Tibial artery (tissue), 4 donors: ENCODE measurements at regions not wholly inside any gene's neighbourhood (a gene's known extent, or its start where the extent isn't known, plus 50 kb on each side); places are given as distances from the start of the nearest gene placed in this dataset.
A peak's percentile ranks its signal among the peaks of the same experiment; 100 is the strongest.

Source experiments
- DNase-seq, 2 donors: peaks; one replicate each; pipeline ENCODE4 v3.0.0-alpha.2; 2019
- H3K27ac ChIP-seq, 2 donors: fragments of 200-600 bp; sonication (generic) in 1 of 2; 1 replicate in 1 of 2; 2 replicates in 1 of 2; pipeline ENCODE4 v1.5.1; 2018 to 2019; ENCODE audit warnings: mild to moderate bottlenecking in 1 of 2
- H3K27me3 ChIP-seq, 2 donors: fragments of 200-600 bp; sonication (generic) in 1 of 2; one replicate each; pipeline versions ENCODE4 v1.5.1 to v1.6.0; 2016 to 2019
- H3K36me3 ChIP-seq, 3 donors: fragments of 200-600 bp; sonication (generic) in 2 of 3; one replicate each; pipeline ENCODE4 v1.5.1; 2016 to 2019; ENCODE audit warnings: mild to moderate bottlenecking in 2 of 3
- H3K4me1 ChIP-seq, 4 donors: fragments of 200-600 bp; sonication (generic) in 2 of 4; 1 replicate in 3 of 4; 2 replicates in 1 of 4; pipeline ENCODE4 v1.5.1; 2016 to 2019
- H3K4me3 ChIP-seq, 2 donors: fragments of 200-600 bp; sonication (generic) in 1 of 2; 1 replicate in 1 of 2; 2 replicates in 1 of 2; pipeline ENCODE4 v1.5.1; 2018 to 2019; ENCODE audit warnings: mild to moderate bottlenecking in 2 of 2
- H3K9me3 ChIP-seq, 3 donors: fragments of 200-600 bp; sonication (generic) in 1 of 3; one replicate each; pipeline ENCODE4 v1.5.1; 2016 to 2019
- intact Hi-C: fragments of 100-400 bp; cut with DNase I; formaldehyde crosslinking; loops from one replicate; pipeline ENCODE4 v1.15.0; 2023; ENCODE audit warnings: low total_unique reads
- TF ChIP-seq, protein P1 (sequence below), 2 experiments: fragments of 200-600 bp in 1 of 2; fragments of 450-650 bp in 1 of 2; IDR thresholded peaks; one replicate each; pipeline ENCODE4 v1.5.1; 2017 to 2019; ENCODE audit warnings: antibody characterized with exemption in 2 of 2, mild to moderate bottlenecking in 1 of 2, moderate library complexity in 1 of 2

- no peaks in the 10 kb centered on the region for H3K27me3 ChIP-seq
- H3K4me3 ChIP-seq = no peak overlapping the region
- intact Hi-C loops = no loop called here
- no peaks in the 10 kb centered on the region for H3K36me3 ChIP-seq
- H3K27ac ChIP-seq = no peak overlapping the region
- H3K4me1 ChIP-seq = no peaks in the 10 kb centered on the region
- H3K9me3 ChIP-seq = peaks cover 0 to 7% (median 7%) of the 10 kb centered on the region in 3 donors
- TF ChIP-seq, protein P1, sequence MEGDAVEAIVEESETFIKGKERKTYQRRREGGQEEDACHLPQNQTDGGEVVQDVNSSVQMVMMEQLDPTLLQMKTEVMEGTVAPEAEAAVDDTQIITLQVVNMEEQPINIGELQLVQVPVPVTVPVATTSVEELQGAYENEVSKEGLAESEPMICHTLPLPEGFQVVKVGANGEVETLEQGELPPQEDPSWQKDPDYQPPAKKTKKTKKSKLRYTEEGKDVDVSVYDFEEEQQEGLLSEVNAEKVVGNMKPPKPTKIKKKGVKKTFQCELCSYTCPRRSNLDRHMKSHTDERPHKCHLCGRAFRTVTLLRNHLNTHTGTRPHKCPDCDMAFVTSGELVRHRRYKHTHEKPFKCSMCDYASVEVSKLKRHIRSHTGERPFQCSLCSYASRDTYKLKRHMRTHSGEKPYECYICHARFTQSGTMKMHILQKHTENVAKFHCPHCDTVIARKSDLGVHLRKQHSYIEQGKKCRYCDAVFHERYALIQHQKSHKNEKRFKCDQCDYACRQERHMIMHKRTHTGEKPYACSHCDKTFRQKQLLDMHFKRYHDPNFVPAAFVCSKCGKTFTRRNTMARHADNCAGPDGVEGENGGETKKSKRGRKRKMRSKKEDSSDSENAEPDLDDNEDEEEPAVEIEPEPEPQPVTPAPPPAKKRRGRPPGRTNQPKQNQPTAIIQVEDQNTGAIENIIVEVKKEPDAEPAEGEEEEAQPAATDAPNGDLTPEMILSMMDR (IDR thresholded peaks at IDR 0.05) = no peak
- DNase-seq = no peak
Observed at GRCh38 chr13:68110178-68110768, 880.1 kb upstream of the PCDH9 start.

- Histone ChIP-seq H3K36me3 (no peaks in the 10 kb centered on the region), H3K27me3 (no peaks in the 10 kb centered on the region), H3K27ac (no peak overlapping the region), H3K4me3 (no peak overlapping the region), H3K4me1 (no peaks in the 10 kb centered on the region), H3K9me3 (peaks cover 0 to 7% (median 7%) of the 10 kb centered on the region in 3 donors)
- peak in 1 of 2 donors; percentile 60 for DNase-seq
- intact Hi-C loops = no loop called here
- TF ChIP-seq, protein P1 (IDR thresholded peaks at IDR 0.05) = no peak
Observed at GRCh38 chr13:68107667-68108066, 877.5 kb upstream of the PCDH9 start.

DNA sequence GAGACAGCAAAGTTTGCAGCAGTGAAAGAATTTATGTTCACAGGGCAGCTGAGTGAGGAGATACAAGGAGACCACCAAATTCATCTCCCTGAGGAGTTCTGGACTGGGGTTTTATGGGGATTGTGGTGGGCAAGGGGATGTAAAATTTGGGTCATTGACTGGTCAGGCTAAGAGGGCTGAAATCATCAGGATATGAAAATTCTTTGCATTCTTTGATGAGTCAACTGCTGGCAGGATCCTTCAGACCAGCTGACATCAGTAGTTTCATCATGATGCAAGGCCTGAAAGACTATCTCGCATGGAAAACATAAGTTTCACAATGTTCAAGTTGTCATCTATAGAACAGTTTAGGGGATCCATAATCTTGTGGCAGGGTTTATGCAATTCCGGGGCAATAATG is 869.5 kb upstream of the PCDH9 start:
- no peak for DNase-seq
- no peaks in the 10 kb centered on the region for H3K36me3 ChIP-seq
- H3K27me3 ChIP-seq = no peaks in the 10 kb centered on the region
- H3K4me1 ChIP-seq = no peaks in the 10 kb centered on the region
- TF ChIP-seq, protein P1 (IDR thresholded peaks at IDR 0.05) = no peak
- no peak overlapping the region for H3K27ac ChIP-seq
- no peaks in the 10 kb centered on the region for H3K9me3 ChIP-seq
- no peak overlapping the region for H3K4me3 ChIP-seq
- intact Hi-C loops = no loop called here

DNA sequence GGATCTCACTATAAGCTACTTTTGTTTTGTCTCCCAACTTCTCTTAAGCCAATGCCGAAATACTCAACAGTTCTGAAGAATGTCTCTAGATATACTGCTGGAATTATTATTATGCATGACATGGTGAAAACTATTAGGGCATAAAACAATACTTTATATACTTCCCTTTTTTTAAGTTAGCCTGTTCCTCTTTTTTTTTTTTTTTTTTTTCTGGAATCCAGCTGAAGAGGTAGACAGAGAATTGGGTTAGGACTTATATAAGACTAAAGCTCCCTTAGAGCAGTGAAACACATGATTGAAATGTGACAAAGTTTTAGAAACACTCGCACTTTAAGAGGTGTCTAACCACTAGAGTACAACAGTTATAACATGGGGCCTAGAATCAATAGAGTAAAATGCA is 850.9 kb upstream of the PCDH9 start:
- TF ChIP-seq, protein P1 (IDR thresholded peaks at IDR 0.05) = no peak
- Histone ChIP-seq H3K27me3 (no peaks in the 10 kb centered on the region), H3K36me3 (no peaks in the 10 kb centered on the region), H3K9me3 (no peaks in the 10 kb centered on the region), H3K27ac (no peak overlapping the region), H3K4me3 (no peak overlapping the region), H3K4me1 (no peaks in the 10 kb centered on the region)
- intact Hi-C loops = no loop called here
- no peak for DNase-seq

- intact Hi-C loops = no loop called here
- H3K4me1 ChIP-seq = no peaks in the 10 kb centered on the region
- TF ChIP-seq, protein P1 (IDR thresholded peaks at IDR 0.05) = no peak
- H3K27me3 ChIP-seq = no peaks in the 10 kb centered on the region
- no peaks in the 10 kb centered on the region for H3K36me3 ChIP-seq
- DNase-seq = no peak
- H3K27ac ChIP-seq = no peak overlapping the region
- H3K9me3 ChIP-seq = no peaks in the 10 kb centered on the region
- H3K4me3 ChIP-seq = no peak overlapping the region
Observed at GRCh38 chr13:68078874-68079273, 848.7 kb upstream of the PCDH9 start.

- intact Hi-C loops = no loop called here
- no peak overlapping the region for H3K27ac ChIP-seq
- no peaks in the 10 kb centered on the region for H3K27me3 ChIP-seq
- no peaks in the 10 kb centered on the region for H3K4me1 ChIP-seq
- H3K36me3 ChIP-seq = no peaks in the 10 kb centered on the region
- DNase-seq = no peak
- TF ChIP-seq, protein P1 (IDR thresholded peaks at IDR 0.05) = no peak
- no peak overlapping the region for H3K4me3 ChIP-seq
- H3K9me3 ChIP-seq = no peaks in the 10 kb centered on the region
Observed at GRCh38 chr13:68078469-68078868, 848.3 kb upstream of the PCDH9 start.
